HepG2 (cell line): ENCODE measurements at regions not wholly inside any gene's neighbourhood (a gene's known extent, or its start where the extent isn't known, plus 50 kb on each side); places are given as distances from the start of the nearest gene placed in this dataset.

Source experiments
- ATAC-seq: fragments of 200-7000 bp; cut with Tn5 transposase; 3 replicates; pipeline ENCODE4 v1.9.1; 2020; ENCODE audit warnings: mild to moderate bottlenecking, moderate library complexity
- BruUV-seq: library from RNA; stranded (reverse); fragments of 400-500 nt; replicated peaks from 2 replicates; lab custom pipeline; 2021; lab: Mats Ljungman, UMichigan
- CTCF ChIA-PET: fragments of 300-600 bp; formaldehyde crosslinking; extraction: SDS; loops from one replicate; lab custom pipeline; 2021; ENCODE audit warnings: low total read pairs, inconsistent platforms, low intra/inter-chr PET ratio; lab: Yijun Ruan, JAX
- POLR2A ChIA-PET: fragments of 350-600 bp; sonication (Branson Sonifier 250); formaldehyde crosslinking; loops from one replicate; lab custom pipeline; 2020; ENCODE audit warnings: antibody characterized with exemption, inconsistent platforms; lab: Yijun Ruan, JAX
- DNase-seq: peaks from one replicate; pipeline ENCODE4 v3.0.0-alpha.2; 2015; ENCODE audit warnings: low spot score
- FAIRE-seq: peaks from 3 replicates; lab custom pipeline; 2011; peaks lifted over from hg19 to GRCh38; lab: Jason Lieb, UNC
- H2AFZ ChIP-seq: one replicate; pipeline ENCODE4 v1.6.1; 2011; ENCODE audit warnings: low read length, inconsistent platforms
- H3K27ac ChIP-seq: fragments of 300-600 bp; 3 replicates; pipeline ENCODE4 v1.8.0; 2011; ENCODE audit warnings: mixed run types, mild to moderate bottlenecking, mixed read lengths, low read length, inconsistent platforms; ENCODE audit not compliant: insufficient read depth; ENCODE audit errors: extremely low read length
- H3K27me3 ChIP-seq, 2 experiments: fragments of 200-600 bp in 1 of 2; 2 replicates in 1 of 2; 3 replicates in 1 of 2; pipeline versions ENCODE4 v1.6.0 to v1.8.0; 2011; ENCODE audit warnings: low read length in 2 of 2, mild to moderate bottlenecking in 2 of 2, moderate library complexity in 2 of 2, inconsistent platforms in 1 of 2; ENCODE audit not compliant: insufficient read depth in 2 of 2, control insufficient read depth in 1 of 2
- H3K36me3 ChIP-seq, 2 experiments: fragments of 200-600 bp in 1 of 2; replicated peaks in 1 of 2; 2 replicates in 1 of 2; 3 replicates in 1 of 2; pipeline versions ENCODE4 v1.5.1 to v1.8.0; 2011; ENCODE audit warnings: low read length in 2 of 2, inconsistent platforms in 1 of 2; ENCODE audit not compliant: insufficient read depth in 2 of 2, control insufficient read depth in 1 of 2
- H3K4me1 ChIP-seq: 2 replicates; pipeline ENCODE4 v1.5.1; 2012; ENCODE audit warnings: low read length, inconsistent platforms; ENCODE audit not compliant: insufficient read depth
- H3K4me2 ChIP-seq: 2 replicates; pipeline ENCODE4 v1.6.0; 2011; ENCODE audit warnings: low read depth, low read length, inconsistent platforms
- H3K4me3 ChIP-seq, 3 experiments: fragments of 200-600 bp in 1 of 3; sonication (generic), shearing (Covaris generic) in 1 of 3; replicated peaks in 1 of 3; 2 replicates each; pipeline ENCODE4 v1.5.1; 2011 to 2016; ENCODE audit warnings: low read length in 3 of 3, inconsistent platforms in 2 of 3, low read depth in 2 of 3, mild to moderate bottlenecking in 2 of 3, control low read depth in 1 of 3, mixed read lengths in 1 of 3; ENCODE audit not compliant: insufficient read depth in 1 of 3
- H3K79me2 ChIP-seq: one replicate; pipeline ENCODE4 v1.6.1; 2011; ENCODE audit warnings: low read length, inconsistent platforms; ENCODE audit not compliant: insufficient read depth
- H3K9ac ChIP-seq: 2 replicates; pipeline ENCODE4 v1.6.0; 2011; ENCODE audit warnings: mild to moderate bottlenecking, low read depth, low read length, inconsistent platforms; ENCODE audit not compliant: insufficient read depth
- H3K9me3 ChIP-seq: 2 replicates; pipeline ENCODE4 v1.5.1; 2012; ENCODE audit warnings: mild to moderate bottlenecking, low read length
- H4K20me1 ChIP-seq: 2 replicates; pipeline ENCODE4 v1.6.0; 2011; ENCODE audit warnings: inconsistent platforms, mild to moderate bottlenecking, low read length, moderate library complexity; ENCODE audit not compliant: insufficient read depth
- ATM ChIP-seq: fragments of 450-650 bp; IDR thresholded peaks from 2 replicates; pipeline ENCODE4 v1.7.1; 2017; ENCODE audit warnings: mild to moderate bottlenecking, borderline replicate concordance
- FOXC1 ChIP-seq: sonication (generic); formaldehyde crosslinking; IDR thresholded peaks from 2 replicates; pipeline ENCODE4 v1.8.0; 2022; ENCODE audit warnings: mild to moderate bottlenecking, missing genetic modification reagents, borderline replicate concordance
- GABPA ChIP-seq, 2 experiments: IDR thresholded peaks; 2 replicates each; pipeline ENCODE4 v1.6.1; 2011 to 2016; ENCODE audit warnings: low read depth in 2 of 2, low read length in 1 of 2, missing biosample characterization in 1 of 2, missing genetic modification characterization in 1 of 2
- NCOA2 ChIP-seq: sonication (generic); formaldehyde crosslinking; IDR thresholded peaks from 2 replicates; pipeline ENCODE4 v1.8.0; 2022; ENCODE audit warnings: inconsistent platforms
- RFX5 ChIP-seq: IDR thresholded peaks from 2 replicates; pipeline ENCODE4 v1.6.1; 2011; ENCODE audit warnings: low read depth, low read length, improper control_type of control experiment
- ZSCAN25 ChIP-seq: sonication (generic); formaldehyde crosslinking; IDR thresholded peaks from 2 replicates; pipeline ENCODE4 v1.8.0; 2022; ENCODE audit warnings: mild to moderate bottlenecking, missing genetic modification reagents
- WGBS: methylation state at CpG from one replicate; pipeline ENCODE4 v1.1.6; 2017; ENCODE audit warnings: low lambda C conversion rate; 5-methylcytosine and 5-hydroxymethylcytosine counted together
- in situ Hi-C: cut with HindIII; loops from 2 replicates; pipeline ENCODE4 v1.10.0; 2017; ENCODE audit warnings: low pct_unique_long_range_greater_than_20kb; ENCODE audit not compliant: extremely low pct_ligation_motif_present
- intact Hi-C: fragments of 100-400 bp; cut with micrococcal nuclease; formaldehyde crosslinking; loops from one replicate; pipeline ENCODE4 v1.10.0; 2022; ENCODE audit not compliant: unreplicated experiment
- TF ChIP-seq, protein P1 (sequence below): sonication (generic); formaldehyde crosslinking; IDR thresholded peaks from 2 replicates; pipeline ENCODE4 v1.9.0; 2021; ENCODE audit warnings: missing genetic modification reagents, borderline replicate concordance

DNA sequence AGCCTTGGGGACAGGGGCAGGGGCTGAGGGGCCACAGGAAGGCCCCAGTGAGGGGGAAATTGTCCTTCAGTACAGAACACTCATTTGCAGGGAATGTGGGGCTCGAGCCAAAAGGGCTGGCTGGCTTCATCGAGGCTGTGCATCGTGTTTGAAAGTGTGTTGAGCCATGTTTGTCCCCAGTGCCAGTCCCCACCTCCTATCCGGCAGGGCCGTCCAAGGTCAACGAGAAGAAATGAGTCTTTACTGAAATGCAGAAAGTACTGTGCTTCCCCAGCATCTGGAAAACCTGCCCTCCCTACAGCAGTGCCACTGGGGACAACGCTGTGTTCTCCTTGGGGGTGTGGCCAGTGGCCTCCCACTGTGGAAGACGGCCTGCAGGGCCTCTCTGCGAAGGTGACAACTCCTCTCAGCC, 214.1 kb downstream of the KLF6 start:
- TF ChIP-seq FOXC1 (CRISPR knock-in tag) (no peak), RFX5 (no peak)
- WGBS: 4% methylated on average over 8 of the region's 9 CpGs
- DNase-seq (no peak), ATAC-seq (no peak), FAIRE-seq (no peak)
- ChIA-PET POLR2A (no interaction called here), CTCF (no interaction called here)
- intact Hi-C loops (no loop called here), in situ Hi-C loops (no loop called here)
- H3K36me3 ChIP-seq: no peaks in the 10 kb centered on the region
- H3K4me2 ChIP-seq: no peak overlapping the region
- H3K9ac ChIP-seq: no peak overlapping the region
- no peaks in the 10 kb centered on the region for H3K79me2 ChIP-seq
- H4K20me1 ChIP-seq: no peaks in the 10 kb centered on the region
- H3K9me3 ChIP-seq: no peaks in the 10 kb centered on the region
- no peak overlapping the region for H3K4me3 ChIP-seq
- H2AFZ ChIP-seq: no peak overlapping the region
- no peaks in the 10 kb centered on the region for H3K4me1 ChIP-seq
- no TSS peak for BruUV-seq
- H3K27ac ChIP-seq: no peak overlapping the region
- H3K27me3 ChIP-seq: peaks cover 0 to 28% of the 10 kb centered on the region in 2 experiments; a peak in 3 of 5 replicates

DNA sequence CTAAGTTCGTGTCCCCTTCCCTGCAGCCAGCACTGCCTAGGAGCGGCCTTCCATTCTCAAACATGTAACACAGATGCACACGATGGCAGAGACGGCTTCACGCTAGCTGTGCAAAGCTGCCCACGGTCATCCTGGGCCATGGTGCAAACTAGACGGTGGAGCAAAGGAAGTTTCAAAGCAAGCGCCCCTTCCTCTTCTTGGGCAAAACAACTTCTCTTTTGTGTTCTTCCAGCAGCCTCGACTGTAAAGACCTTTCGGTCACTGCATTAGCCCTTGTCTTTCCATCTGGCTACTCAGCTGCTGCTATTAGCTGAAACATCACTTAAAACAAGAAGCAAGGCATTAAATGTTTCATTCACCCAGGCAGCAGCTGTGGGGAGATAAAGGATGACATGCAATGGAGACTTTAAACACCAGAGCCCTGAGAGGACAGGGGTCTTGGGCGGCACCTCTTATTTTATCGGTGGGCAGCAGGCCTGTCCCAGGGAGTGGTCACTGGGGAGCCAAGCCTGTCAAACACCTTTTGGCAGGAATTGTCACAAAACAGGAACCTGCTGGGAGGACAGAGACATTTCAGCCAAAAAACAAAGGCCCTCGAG, 214.8 kb downstream of the KLF6 start:
- Histone ChIP-seq H3K4me1 (no peaks in the 10 kb centered on the region), H4K20me1 (no peaks in the 10 kb centered on the region), H2AFZ (no peak overlapping the region), H3K27ac (no peak overlapping the region), H3K4me3 (no peak overlapping the region), H3K4me2 (no peak overlapping the region), H3K36me3 (no peaks in the 10 kb centered on the region), H3K9ac (no peak overlapping the region), H3K9me3 (no peaks in the 10 kb centered on the region), H3K27me3 (peaks cover 0 to 28% of the 10 kb centered on the region in 2 experiments; a peak in 3 of 5 replicates), H3K79me2 (no peaks in the 10 kb centered on the region)
- intact Hi-C loops: no loop called here
- WGBS: 51% methylated on average over 13 of the region's 13 CpGs
- POLR2A ChIA-PET: no interaction called here
- DNase-seq (no peak), FAIRE-seq (no peak), ATAC-seq (no peak)
- in situ Hi-C loops: no loop called here
- TF ChIP-seq ATM: no peak
- TF ChIP-seq GABPA (IDR thresholded peaks at IDR 0.05; ENCODE audit: low read depth, low read length): no peak
- TF ChIP-seq GABPA (CRISPR knock-in tag; IDR thresholded peaks at IDR 0.05; ENCODE audit: low read depth): no peak
- TF ChIP-seq, protein P1, sequence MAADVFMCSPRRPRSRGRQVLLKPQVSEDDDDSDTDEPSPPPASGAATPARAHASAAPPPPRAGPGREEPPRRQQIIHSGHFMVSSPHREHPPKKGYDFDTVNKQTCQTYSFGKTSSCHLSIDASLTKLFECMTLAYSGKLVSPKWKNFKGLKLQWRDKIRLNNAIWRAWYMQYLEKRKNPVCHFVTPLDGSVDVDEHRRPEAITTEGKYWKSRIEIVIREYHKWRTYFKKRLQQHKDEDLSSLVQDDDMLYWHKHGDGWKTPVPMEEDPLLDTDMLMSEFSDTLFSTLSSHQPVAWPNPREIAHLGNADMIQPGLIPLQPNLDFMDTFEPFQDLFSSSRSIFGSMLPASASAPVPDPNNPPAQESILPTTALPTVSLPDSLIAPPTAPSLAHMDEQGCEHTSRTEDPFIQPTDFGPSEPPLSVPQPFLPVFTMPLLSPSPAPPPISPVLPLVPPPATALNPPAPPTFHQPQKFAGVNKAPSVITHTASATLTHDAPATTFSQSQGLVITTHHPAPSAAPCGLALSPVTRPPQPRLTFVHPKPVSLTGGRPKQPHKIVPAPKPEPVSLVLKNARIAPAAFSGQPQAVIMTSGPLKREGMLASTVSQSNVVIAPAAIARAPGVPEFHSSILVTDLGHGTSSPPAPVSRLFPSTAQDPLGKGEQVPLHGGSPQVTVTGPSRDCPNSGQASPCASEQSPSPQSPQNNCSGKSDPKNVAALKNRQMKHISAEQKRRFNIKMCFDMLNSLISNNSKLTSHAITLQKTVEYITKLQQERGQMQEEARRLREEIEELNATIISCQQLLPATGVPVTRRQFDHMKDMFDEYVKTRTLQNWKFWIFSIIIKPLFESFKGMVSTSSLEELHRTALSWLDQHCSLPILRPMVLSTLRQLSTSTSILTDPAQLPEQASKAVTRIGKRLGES (CRISPR knock-in tag): no peak
- TF ChIP-seq NCOA2: no peak
- no peak for TF ChIP-seq ZSCAN25 (CRISPR knock-in tag)
- CTCF ChIA-PET: no interaction called here
- BruUV-seq: no TSS peak
